ENCODE measurements at regions not wholly inside any gene's neighbourhood (a gene's known extent, or its start where the extent isn't known, plus 50 kb on each side); places are given as distances from the start of the nearest gene placed in this dataset.

DNA sequence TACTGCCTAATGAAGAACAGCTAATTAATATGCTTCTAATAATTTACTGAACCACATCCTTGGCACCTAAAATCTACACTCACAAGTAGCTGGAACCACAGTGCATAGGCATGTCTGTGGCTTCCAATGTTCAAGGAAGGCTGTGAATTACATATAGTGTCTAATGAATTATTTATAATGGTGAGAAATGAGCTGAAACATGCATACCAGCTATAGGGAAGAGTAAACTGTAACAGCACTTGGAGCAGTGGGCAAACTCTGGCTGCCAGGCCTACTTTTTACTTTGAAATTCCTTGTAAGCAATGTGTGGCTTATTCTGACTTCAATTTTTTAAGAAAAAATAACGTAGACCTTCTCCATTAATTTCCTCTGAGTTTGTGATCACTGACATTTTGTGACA, 953.2 kb upstream of the CDH8 start:
- no peak overlapping the region for H3K27ac ChIP-seq
- intact Hi-C loops (cut with DNase I; ENCODE audit: low total_unique reads): no loop called here
- H3K9me3 ChIP-seq: no peaks in the 10 kb centered on the region
- no peak overlapping the region for H3K4me3 ChIP-seq
- no peaks in the 10 kb centered on the region for H3K27me3 ChIP-seq
- no peaks in the 10 kb centered on the region for H3K4me1 ChIP-seq
- no peaks in the 10 kb centered on the region for H3K36me3 ChIP-seq
- TF ChIP-seq, protein P1, sequence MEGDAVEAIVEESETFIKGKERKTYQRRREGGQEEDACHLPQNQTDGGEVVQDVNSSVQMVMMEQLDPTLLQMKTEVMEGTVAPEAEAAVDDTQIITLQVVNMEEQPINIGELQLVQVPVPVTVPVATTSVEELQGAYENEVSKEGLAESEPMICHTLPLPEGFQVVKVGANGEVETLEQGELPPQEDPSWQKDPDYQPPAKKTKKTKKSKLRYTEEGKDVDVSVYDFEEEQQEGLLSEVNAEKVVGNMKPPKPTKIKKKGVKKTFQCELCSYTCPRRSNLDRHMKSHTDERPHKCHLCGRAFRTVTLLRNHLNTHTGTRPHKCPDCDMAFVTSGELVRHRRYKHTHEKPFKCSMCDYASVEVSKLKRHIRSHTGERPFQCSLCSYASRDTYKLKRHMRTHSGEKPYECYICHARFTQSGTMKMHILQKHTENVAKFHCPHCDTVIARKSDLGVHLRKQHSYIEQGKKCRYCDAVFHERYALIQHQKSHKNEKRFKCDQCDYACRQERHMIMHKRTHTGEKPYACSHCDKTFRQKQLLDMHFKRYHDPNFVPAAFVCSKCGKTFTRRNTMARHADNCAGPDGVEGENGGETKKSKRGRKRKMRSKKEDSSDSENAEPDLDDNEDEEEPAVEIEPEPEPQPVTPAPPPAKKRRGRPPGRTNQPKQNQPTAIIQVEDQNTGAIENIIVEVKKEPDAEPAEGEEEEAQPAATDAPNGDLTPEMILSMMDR (IDR thresholded peaks at IDR 0.05): no peak
- no peak for DNase-seq

DNA sequence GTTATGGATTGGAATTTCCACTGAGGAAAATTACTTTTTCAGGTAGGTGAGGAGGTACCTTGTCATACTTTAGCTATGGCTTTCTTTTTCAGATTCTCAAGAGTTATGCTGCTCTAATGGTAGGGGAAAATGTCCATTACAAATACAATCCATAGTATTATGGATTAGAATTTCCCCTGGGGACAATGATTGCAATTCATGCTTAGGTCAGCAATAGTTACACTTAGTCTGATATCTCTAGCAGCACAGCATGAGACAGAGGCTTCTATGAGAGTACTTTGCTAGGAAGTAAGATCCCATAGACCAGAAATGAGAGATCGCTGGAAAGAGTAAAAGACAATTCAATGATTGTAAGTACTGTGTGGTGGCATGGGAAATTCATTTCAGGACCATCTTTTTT, 949.5 kb upstream of the CDH8 start:
- H3K9me3 ChIP-seq: no peaks in the 10 kb centered on the region
- no peak for DNase-seq
- no peaks in the 10 kb centered on the region for H3K27me3 ChIP-seq
- TF ChIP-seq, protein P1 (IDR thresholded peaks at IDR 0.05): no peak
- H3K36me3 ChIP-seq: no peaks in the 10 kb centered on the region
- no peak overlapping the region for H3K4me3 ChIP-seq
- H3K27ac ChIP-seq: no peak overlapping the region
- intact Hi-C loops (cut with DNase I; ENCODE audit: low total_unique reads): no loop called here
- H3K4me1 ChIP-seq: no peaks in the 10 kb centered on the region

DNA sequence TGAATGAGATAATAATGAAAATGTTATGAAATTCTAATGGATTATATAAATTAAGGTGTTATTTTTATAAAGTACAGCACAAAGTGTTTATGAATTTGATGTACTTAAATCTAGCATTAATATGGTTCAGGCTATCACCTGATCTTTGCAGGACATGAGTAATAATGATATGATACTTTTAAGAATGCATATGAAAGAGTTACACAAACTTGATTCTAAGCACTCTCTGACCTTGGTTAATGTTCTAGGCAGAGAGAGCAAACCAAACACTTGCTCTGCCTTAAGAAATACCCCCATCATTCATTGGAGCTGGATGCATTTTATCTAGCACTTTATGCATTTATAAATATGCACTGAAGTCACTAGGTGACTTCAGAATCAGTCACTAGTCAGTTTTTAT, 942.2 kb upstream of the CDH8 start:
- TF ChIP-seq, protein P1 (IDR thresholded peaks at IDR 0.05): no peak
- no peak for DNase-seq
- no peaks in the 10 kb centered on the region for H3K4me1 ChIP-seq
- H3K4me3 ChIP-seq: no peak overlapping the region
- H3K9me3 ChIP-seq: no peaks in the 10 kb centered on the region
- no peak overlapping the region for H3K27ac ChIP-seq
- H3K36me3 ChIP-seq: no peaks in the 10 kb centered on the region
- no peaks in the 10 kb centered on the region for H3K27me3 ChIP-seq
- intact Hi-C loops (cut with DNase I; ENCODE audit: low total_unique reads): no loop called here

DNA sequence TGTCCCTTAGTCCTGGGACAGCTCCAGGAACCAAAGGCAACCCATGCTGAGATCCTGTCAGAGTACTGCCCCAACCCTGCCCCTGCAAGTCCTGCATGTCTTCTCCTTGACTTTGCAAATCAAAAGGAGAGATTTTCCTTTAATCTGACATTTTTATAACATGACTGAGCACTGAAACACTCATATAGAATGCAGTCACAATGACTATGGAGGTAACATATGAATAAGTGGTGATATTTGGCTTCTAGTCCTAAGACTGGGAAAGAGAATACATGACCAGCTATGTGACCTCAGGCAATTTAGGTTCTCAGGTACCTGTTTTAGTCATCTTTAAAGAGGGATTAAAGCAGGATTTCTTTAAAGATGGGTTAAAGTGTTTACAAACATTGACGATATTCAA, 941.6 kb upstream of the CDH8 start:
- H3K27me3 ChIP-seq: no peaks in the 10 kb centered on the region
- intact Hi-C loops (cut with DNase I; ENCODE audit: low total_unique reads): no loop called here
- H3K4me1 ChIP-seq: no peaks in the 10 kb centered on the region
- H3K4me3 ChIP-seq: no peak overlapping the region
- no peak overlapping the region for H3K27ac ChIP-seq
- DNase-seq: no peak
- no peaks in the 10 kb centered on the region for H3K9me3 ChIP-seq
- no peaks in the 10 kb centered on the region for H3K36me3 ChIP-seq
- TF ChIP-seq, protein P1 (IDR thresholded peaks at IDR 0.05): no peak

DNA sequence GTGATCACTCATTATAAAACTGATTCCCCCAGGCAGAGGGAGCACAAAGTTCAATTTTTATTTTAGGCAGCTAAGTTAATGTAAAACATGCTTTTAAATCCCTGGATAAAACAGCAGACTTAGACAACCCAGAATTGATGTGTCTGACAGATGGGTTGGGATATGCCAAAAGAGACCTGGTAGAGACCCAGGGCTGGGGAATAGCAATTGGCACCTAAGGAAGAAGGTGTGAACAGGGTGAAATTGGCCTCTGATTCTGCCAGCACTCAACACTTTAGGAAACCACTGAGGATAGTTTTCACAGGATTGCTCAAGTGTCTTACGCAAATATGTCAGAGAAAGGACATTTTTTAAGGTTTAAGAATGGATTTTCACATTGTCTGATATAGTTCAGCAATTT, 938.2 kb upstream of the CDH8 start:
- H3K36me3 ChIP-seq: no peaks in the 10 kb centered on the region
- no peaks in the 10 kb centered on the region for H3K27me3 ChIP-seq
- H3K4me1 ChIP-seq: no peaks in the 10 kb centered on the region
- H3K27ac ChIP-seq: no peak overlapping the region
- DNase-seq: no peak
- no peak overlapping the region for H3K4me3 ChIP-seq
- intact Hi-C loops (cut with DNase I; ENCODE audit: low total_unique reads): no loop called here
- no peaks in the 10 kb centered on the region for H3K9me3 ChIP-seq
- TF ChIP-seq, protein P1 (IDR thresholded peaks at IDR 0.05): no peak

DNA sequence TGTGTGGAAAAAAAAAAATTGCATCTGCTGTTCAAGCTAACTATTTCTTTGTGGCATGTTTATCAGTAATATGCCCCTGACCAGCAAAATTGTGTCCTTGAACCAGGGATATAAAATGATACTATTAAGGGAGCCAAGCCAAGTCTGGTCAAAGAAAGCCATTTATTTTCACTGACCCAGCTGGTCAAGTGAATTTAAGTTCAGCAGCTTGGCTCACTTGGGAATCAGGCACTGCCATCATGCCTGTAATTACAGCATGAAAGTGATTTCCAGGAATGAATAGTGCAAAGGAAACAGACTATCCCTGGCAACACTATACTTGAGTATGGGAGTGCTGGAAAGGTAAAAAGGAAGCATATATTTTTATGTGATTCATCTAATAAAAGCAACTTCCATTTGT, 934.6 kb upstream of the CDH8 start:
- H3K36me3 ChIP-seq: no peaks in the 10 kb centered on the region
- H3K27ac ChIP-seq: no peak overlapping the region
- DNase-seq: no peak
- H3K4me3 ChIP-seq: no peak overlapping the region
- H3K27me3 ChIP-seq: no peaks in the 10 kb centered on the region
- TF ChIP-seq, protein P1 (IDR thresholded peaks at IDR 0.05): no peak
- intact Hi-C loops (cut with DNase I; ENCODE audit: low total_unique reads): no loop called here
- H3K4me1 ChIP-seq: no peaks in the 10 kb centered on the region
- H3K9me3 ChIP-seq: no peaks in the 10 kb centered on the region

All from tibial artery (tissue), 4 donors.